LNCAP (cell line): ENCODE measurements at regions not wholly inside any gene's neighbourhood (a gene's known extent, or its start where the extent isn't known, plus 50 kb on each side); places are given as distances from the start of the nearest gene placed in this dataset.

ENCODE experiments used
- TF ChIP-seq, protein P1 (sequence below): fragments of 450-650 bp; IDR thresholded peaks from 2 replicates; pipeline ENCODE4 v1.5.1; 2017; ENCODE audit warnings: mild to moderate bottlenecking

DNA sequence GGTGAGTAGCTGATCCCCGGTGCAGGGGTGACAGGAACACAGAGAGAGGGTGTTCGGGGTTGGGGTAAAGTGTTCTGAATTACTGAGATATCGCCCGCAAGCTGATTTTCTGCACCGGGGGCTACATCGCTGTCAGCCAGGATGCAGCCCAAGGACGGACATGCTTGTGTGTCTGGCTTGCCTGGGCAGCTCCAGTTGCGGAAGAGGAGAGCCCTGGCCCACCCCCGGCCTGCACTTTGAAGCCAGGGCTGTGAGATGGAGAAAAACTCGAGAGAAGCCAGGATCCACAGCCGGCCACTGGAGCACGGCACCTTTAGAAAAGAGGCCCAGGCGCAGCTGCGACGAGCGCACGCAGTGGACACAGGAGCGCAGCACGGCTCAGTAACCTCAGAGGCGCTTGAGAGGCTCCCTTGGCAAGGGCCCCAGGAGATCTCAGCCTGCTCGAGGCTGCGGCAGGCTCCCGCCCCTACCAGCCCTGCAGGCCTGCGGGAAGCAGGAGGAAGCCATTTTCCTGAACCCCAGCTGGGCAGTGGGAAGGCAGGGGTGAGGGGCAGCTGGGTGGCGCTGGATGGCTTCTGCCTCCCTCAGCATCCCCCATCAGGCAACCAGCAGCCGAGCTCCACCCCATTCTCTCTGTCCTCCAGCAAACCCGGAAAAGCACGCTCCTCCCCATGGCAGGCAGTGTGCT is 59.2 kb downstream of the C9orf50 start:
- TF ChIP-seq, protein P1, sequence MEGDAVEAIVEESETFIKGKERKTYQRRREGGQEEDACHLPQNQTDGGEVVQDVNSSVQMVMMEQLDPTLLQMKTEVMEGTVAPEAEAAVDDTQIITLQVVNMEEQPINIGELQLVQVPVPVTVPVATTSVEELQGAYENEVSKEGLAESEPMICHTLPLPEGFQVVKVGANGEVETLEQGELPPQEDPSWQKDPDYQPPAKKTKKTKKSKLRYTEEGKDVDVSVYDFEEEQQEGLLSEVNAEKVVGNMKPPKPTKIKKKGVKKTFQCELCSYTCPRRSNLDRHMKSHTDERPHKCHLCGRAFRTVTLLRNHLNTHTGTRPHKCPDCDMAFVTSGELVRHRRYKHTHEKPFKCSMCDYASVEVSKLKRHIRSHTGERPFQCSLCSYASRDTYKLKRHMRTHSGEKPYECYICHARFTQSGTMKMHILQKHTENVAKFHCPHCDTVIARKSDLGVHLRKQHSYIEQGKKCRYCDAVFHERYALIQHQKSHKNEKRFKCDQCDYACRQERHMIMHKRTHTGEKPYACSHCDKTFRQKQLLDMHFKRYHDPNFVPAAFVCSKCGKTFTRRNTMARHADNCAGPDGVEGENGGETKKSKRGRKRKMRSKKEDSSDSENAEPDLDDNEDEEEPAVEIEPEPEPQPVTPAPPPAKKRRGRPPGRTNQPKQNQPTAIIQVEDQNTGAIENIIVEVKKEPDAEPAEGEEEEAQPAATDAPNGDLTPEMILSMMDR, result no peak

DNA sequence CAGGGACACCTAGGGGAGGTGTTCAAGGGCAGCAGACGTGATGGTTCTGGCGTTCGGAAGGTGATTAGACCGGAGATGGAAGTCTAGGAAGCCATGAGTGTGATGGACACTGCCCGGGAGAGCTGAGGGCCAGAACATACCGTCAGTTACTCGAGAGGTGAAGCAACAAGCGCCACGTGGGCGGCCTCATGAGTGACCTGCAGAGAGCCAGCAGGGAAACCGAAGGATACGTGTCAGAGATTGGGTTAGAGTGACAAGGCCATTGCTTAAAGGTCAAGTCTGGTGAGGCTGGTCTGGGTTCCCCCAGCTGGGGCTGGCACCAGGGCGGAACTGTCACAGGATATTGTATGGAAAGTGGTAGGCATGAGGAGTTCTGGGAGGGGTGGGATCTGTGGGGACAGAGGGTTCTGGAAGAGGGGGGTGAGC is 60.0 kb downstream of the C9orf50 start:
- TF ChIP-seq, protein P1, result no peak

- TF ChIP-seq, protein P1, result no peak
Measured at GRCh38 chr9:129559506-129559881, 61.4 kb downstream of the C9orf50 start.

DNA sequence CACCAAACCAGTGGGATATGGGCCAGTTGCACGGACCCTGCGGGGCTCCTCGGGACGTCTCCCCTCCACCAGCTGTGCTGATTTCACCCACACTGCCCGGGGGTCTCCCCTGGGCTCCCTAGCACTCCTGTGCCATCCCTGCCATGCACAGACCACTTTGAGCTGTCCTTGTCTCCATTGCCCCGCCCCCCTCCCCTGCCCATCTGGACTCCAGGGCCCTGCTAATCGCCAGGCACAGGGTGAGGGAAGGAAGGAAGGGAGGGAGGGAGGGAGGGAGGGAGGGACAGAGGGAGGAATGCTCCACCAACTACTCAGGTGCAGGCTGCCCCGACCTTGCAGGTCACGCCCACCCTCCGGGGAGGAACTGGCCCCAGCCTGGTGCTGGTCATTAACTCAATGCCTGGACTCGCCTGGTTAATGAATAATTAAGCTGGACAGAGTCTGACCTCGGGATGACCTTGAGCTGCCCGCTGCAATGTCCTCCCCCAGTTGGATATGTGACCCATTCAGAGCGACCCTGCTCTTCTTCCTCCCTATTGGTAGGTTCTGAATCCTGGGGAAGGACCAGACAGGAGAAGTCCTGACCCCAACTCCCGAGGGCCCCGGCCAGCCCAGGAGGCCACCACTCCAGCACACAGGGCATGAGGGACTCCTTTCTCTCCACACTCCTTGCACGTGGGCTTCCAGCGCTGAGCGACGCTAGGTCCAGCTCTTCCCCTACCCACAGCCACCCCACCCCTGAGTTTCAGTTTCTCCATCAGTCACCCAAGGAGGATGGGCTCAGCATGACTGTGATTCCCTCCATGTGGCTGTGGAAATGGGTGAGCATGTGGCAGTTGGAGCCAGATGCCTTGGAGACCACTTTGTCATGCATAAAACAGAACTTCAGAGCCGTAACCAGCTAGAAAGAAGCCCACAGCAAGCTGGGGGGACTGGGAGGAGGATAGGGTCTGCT is 62.1 kb downstream of the C9orf50 start:
- TF ChIP-seq, protein P1, result no peak

DNA sequence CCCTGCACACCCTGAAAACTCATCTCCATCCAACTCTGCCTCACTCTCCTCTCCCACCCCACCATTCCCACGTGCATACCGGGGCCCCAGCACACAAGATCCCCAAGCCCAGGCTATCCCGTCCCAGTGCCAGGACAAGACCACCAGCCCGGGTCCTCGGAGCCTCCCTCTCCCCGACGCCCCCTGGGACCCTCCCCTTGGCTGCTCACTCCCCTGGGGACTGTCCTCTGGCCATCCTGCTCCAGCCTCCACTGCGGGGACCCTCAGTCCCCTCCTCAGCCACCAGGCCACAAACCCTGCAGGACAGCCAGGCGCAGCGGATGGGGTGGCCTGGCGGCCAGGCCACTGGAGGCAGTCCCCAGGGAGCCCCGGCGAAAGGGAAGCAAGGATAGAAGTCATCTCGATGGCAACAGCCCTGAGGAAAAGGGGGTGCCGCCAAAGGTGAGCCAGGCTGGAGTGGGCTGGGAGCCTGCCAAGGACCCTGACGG is 62.8 kb downstream of the C9orf50 start:
- TF ChIP-seq, protein P1, result no peak

GRCh38 chr9:129557192-129558036 is 63.5 kb downstream of the C9orf50 start:
- TF ChIP-seq, protein P1, result no peak
